ENCODE measurements at regions not wholly inside any gene's neighbourhood (a gene's known extent, or its start where the extent isn't known, plus 50 kb on each side); places are given as distances from the start of the nearest gene placed in this dataset.
A peak's percentile ranks its signal among the peaks of the same experiment; 100 is the strongest.

DNA sequence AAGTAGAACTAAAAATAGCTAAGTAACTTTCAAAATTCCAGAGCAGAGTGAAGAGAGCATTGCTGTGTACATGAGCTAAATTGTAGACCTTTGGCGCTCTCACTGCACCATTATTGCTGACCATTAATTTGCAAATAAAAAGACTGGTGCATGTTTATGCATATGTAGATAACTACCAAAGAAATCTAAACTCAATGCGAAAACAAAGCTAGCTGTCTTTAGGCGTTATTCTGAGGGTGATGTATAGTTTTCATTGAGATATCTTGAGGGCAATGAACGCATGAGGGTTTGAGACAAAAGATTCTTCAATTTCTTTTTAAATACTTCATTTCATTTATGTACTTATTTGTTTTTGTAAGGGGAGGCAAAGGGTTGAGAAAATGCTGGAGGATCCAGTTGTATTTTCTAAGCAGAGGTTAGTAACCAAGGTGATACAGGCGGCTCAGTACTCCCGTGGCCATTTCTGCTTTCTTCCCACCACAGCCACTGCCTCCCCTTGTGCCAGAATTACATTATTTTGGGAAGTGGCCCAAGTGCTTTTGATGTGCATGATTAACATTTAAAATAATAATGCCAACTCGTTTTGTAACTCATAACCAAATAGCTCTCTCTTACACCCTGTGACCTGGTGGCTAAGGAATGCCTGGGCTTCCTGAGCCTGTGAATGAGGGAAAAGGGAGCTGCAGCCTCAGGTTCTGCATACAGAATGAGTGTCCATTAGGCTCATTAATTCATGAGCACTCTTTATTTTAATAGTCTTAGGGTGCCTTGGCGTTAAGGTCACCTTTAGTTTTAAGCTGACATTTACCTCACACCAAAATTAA lies 797.8 kb upstream of the GYPC start:
- Mint-ChIP-seq H3K27me3 (ENCODE audit: low read depth) (no peaks in the 10 kb centered on the region), H3K36me3 (ENCODE audit: low read depth) (no peaks in the 10 kb centered on the region), H3K4me3 (no peak overlapping the region), H3K9me3 (no peaks in the 10 kb centered on the region), H3K27ac (peak overlapping the region in 1 of 3 experiments; percentile 79), H3K4me1 (no peaks in the 10 kb centered on the region)
- TF ChIP-seq, protein P1, sequence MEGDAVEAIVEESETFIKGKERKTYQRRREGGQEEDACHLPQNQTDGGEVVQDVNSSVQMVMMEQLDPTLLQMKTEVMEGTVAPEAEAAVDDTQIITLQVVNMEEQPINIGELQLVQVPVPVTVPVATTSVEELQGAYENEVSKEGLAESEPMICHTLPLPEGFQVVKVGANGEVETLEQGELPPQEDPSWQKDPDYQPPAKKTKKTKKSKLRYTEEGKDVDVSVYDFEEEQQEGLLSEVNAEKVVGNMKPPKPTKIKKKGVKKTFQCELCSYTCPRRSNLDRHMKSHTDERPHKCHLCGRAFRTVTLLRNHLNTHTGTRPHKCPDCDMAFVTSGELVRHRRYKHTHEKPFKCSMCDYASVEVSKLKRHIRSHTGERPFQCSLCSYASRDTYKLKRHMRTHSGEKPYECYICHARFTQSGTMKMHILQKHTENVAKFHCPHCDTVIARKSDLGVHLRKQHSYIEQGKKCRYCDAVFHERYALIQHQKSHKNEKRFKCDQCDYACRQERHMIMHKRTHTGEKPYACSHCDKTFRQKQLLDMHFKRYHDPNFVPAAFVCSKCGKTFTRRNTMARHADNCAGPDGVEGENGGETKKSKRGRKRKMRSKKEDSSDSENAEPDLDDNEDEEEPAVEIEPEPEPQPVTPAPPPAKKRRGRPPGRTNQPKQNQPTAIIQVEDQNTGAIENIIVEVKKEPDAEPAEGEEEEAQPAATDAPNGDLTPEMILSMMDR (IDR thresholded peaks at IDR 0.05; ENCODE audit: unreplicated experiment in 3 of 3) = no peak

DNA sequence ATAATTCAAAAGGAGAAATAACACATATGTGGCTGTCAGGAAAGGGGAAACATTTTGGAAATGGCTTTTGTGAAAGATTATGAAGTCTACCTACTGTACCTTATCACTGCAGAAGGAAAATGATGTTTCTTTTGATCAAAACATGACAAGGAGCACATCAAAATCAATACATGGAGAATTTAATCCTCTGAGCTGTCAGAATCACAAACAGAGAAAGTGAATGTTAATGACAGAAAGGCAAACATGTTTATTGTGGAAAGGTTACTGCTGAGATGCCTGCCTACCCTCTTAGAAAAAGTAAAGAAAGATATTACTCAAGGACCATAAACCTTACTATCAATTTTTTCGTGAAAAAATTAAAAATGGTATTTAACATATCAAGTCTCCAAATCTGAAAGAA lies 794.5 kb upstream of the GYPC start:
- Mint-ChIP-seq H3K27me3 (ENCODE audit: low read depth) (no peaks in the 10 kb centered on the region), H3K27ac (no peak overlapping the region), H3K4me1 (no peaks in the 10 kb centered on the region), H3K36me3 (ENCODE audit: low read depth) (no peaks in the 10 kb centered on the region), H3K4me3 (no peak overlapping the region), H3K9me3 (no peaks in the 10 kb centered on the region)
- TF ChIP-seq, protein P1 (IDR thresholded peaks at IDR 0.05; ENCODE audit: unreplicated experiment in 3 of 3) = no peak

DNA sequence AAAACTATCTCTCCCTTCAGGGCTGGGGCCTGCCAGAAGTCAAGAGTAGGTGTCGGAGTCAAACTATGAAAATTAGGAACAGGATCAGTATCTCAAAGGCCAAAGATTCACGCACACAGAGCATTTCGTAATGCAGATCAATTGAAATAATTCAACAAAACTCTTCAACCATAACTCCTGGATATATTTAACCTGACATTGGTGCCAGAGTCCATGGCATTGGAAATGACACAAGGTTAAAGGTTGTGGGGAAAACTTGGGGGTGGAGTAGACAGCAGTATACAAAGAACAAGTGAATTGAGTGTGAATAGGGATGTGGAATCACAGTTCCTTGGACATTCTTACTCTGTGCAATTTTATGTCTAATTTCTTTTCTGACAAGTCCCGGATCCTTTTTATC lies 788.0 kb upstream of the GYPC start:
- no peak overlapping the region for H3K27ac Mint-ChIP-seq
- TF ChIP-seq, protein P1 (IDR thresholded peaks at IDR 0.05; ENCODE audit: unreplicated experiment in 3 of 3) = no peak
- H3K36me3 Mint-ChIP-seq (ENCODE audit: low read depth) = no peaks in the 10 kb centered on the region
- no peaks in the 10 kb centered on the region for H3K9me3 Mint-ChIP-seq
- no peaks in the 10 kb centered on the region for H3K27me3 Mint-ChIP-seq (ENCODE audit: low read depth)
- H3K4me3 Mint-ChIP-seq = no peak overlapping the region
- H3K4me1 Mint-ChIP-seq = no peaks in the 10 kb centered on the region

DNA sequence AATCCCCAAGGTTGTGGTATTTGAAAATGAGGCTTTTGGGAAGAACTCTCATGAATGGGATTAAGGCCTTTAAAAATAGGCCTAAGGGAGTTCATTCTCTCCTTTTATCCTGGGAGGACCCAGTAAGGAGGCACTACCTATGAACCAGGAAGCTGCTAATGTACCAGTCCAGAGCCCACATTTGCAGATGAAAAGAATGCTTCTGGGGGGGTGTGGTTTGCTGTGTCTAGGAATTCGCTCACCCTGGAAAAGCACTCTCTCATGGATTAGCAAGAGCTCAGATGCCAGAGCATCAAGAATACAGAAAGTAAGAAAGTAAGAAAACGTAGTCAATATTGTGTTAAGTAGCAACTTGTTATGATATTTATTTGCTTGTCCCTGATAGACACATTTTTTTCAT lies 785.7 kb upstream of the GYPC start:
- Mint-ChIP-seq H3K27me3 (ENCODE audit: low read depth) (no peaks in the 10 kb centered on the region), H3K4me3 (no peak overlapping the region), H3K9me3 (no peaks in the 10 kb centered on the region), H3K36me3 (ENCODE audit: low read depth) (no peaks in the 10 kb centered on the region), H3K27ac (no peak overlapping the region), H3K4me1 (no peaks in the 10 kb centered on the region)
- TF ChIP-seq, protein P1 (IDR thresholded peaks at IDR 0.05; ENCODE audit: unreplicated experiment in 3 of 3) = no peak

DNA sequence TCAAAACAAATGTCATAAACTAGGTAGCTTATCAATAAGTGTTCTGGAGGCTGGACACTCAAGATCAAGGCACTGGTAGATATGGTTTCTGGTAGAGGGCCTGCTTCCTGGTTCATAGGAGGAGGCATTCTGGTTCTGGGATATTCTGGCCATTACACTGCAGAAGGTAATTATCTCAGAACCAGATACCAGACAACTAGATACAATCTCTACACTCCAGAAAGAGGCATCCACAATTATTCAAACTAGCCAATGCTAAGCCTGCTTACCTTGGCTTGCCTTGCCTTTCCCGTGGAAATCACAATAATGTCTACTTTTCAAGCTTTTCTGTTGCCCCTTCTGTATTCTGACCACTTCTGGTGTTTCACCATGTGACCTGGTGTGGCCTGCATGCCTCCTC lies 785.2 kb upstream of the GYPC start:
- H3K4me1 Mint-ChIP-seq = no peaks in the 10 kb centered on the region

More for the DNA sequence above, 785.2 kb upstream of the GYPC start:
- no peaks in the 10 kb centered on the region for H3K9me3 Mint-ChIP-seq
- H3K27ac Mint-ChIP-seq = no peak overlapping the region
- H3K36me3 Mint-ChIP-seq (ENCODE audit: low read depth) = no peaks in the 10 kb centered on the region
- H3K4me3 Mint-ChIP-seq = no peak overlapping the region
- no peaks in the 10 kb centered on the region for H3K27me3 Mint-ChIP-seq (ENCODE audit: low read depth)
- TF ChIP-seq, protein P1 (IDR thresholded peaks at IDR 0.05; ENCODE audit: unreplicated experiment in 3 of 3) = no peak
